Mesenchymal stem cell (in vitro differentiated cells and primary cell): ENCODE measurements at regions not wholly inside any gene's neighbourhood (a gene's known extent, or its start where the extent isn't known, plus 50 kb on each side); places are given as distances from the start of the nearest gene placed in this dataset.

Experiments used
- DNase-seq: peaks from one replicate; pipeline ENCODE4 v3.0.0-alpha.2; 2013
- H2AFZ ChIP-seq: one replicate; pipeline ENCODE4 v1.6.1; 2013; ENCODE audit warnings: low read depth, mild to moderate bottlenecking, control low read depth, inconsistent platforms, low read length, moderate library complexity
- H2AK5ac ChIP-seq: 2 replicates; pipeline ENCODE4 v1.6.1; 2013; ENCODE audit warnings: low read length, moderate library complexity, mild to moderate bottlenecking, inconsistent platforms; ENCODE audit not compliant: severe bottlenecking
- H2BK120ac ChIP-seq: one replicate; pipeline ENCODE4 v1.6.1; 2013; ENCODE audit warnings: low read depth, mild to moderate bottlenecking, inconsistent platforms, low read length, moderate library complexity
- H2BK12ac ChIP-seq, 2 experiments: one replicate each; pipeline ENCODE4 v1.6.1; 2013; ENCODE audit warnings: inconsistent platforms in 2 of 2, low read length in 2 of 2, mild to moderate bottlenecking in 2 of 2, moderate library complexity in 2 of 2, control low read depth in 1 of 2
- H2BK15ac ChIP-seq: one replicate; pipeline ENCODE4 v1.6.1; 2013; ENCODE audit warnings: mild to moderate bottlenecking, low read depth, inconsistent platforms; ENCODE audit not compliant: poor library complexity, severe bottlenecking
- H2BK5ac ChIP-seq: 2 replicates; pipeline ENCODE4 v1.6.1; 2013; ENCODE audit warnings: low read depth, mild to moderate bottlenecking, low read length, control low read depth, inconsistent platforms; ENCODE audit not compliant: poor library complexity, severe bottlenecking
- H3K14ac ChIP-seq, 2 experiments: one replicate each; pipeline ENCODE4 v1.6.1; 2013; ENCODE audit warnings: inconsistent platforms in 2 of 2, low read length in 2 of 2, control low read depth in 1 of 2, mild to moderate bottlenecking in 1 of 2, moderate library complexity in 1 of 2
- H3K18ac ChIP-seq, 2 experiments: one replicate each; pipeline ENCODE4 v1.6.1; 2013; ENCODE audit warnings: inconsistent platforms in 2 of 2, low read length in 2 of 2, control low read depth in 1 of 2, low read depth in 1 of 2, mild to moderate bottlenecking in 1 of 2
- H3K23ac ChIP-seq, 2 experiments: one replicate each; pipeline ENCODE4 v1.6.1; 2013; ENCODE audit warnings: inconsistent platforms in 2 of 2, low read length in 2 of 2, mild to moderate bottlenecking in 2 of 2, moderate library complexity in 2 of 2, control low read depth in 1 of 2
- H3K27ac ChIP-seq: 2 replicates; pipeline ENCODE4 v1.5.1; 2013; ENCODE audit warnings: mild to moderate bottlenecking, moderate library complexity, low read length, control low read depth, inconsistent platforms; ENCODE audit not compliant: poor library complexity, severe bottlenecking
- H3K27me3 ChIP-seq, 2 experiments: 2 replicates each; pipeline versions ENCODE4 v1.6.1 to v1.7.0; 2013; ENCODE audit warnings: low read length in 2 of 2, mild to moderate bottlenecking in 2 of 2, moderate library complexity in 2 of 2, control low read depth in 1 of 2, inconsistent platforms in 1 of 2; ENCODE audit not compliant: control insufficient read depth in 1 of 2, insufficient read depth in 1 of 2
- H3K36me3 ChIP-seq, 2 experiments: 2 replicates each; pipeline versions ENCODE4 v1.6.1 to v1.7.0; 2013; ENCODE audit warnings: low read length in 2 of 2, control low read depth in 1 of 2, inconsistent platforms in 1 of 2, low read depth in 1 of 2, mild to moderate bottlenecking in 1 of 2; ENCODE audit not compliant: insufficient read depth in 2 of 2, control insufficient read depth in 1 of 2
- H3K4ac ChIP-seq, 2 experiments: one replicate each; pipeline ENCODE4 v1.6.1; 2013; ENCODE audit warnings: inconsistent platforms in 2 of 2, low read length in 2 of 2, mild to moderate bottlenecking in 2 of 2, moderate library complexity in 2 of 2, control low read depth in 1 of 2, low read depth in 1 of 2
- H3K4me1 ChIP-seq: 2 replicates; pipeline ENCODE4 v1.6.1; 2013; ENCODE audit warnings: low read depth, low read length, control low read depth; ENCODE audit not compliant: control insufficient read depth, insufficient read depth
- H3K4me2 ChIP-seq: 2 replicates; pipeline ENCODE4 v1.6.1; 2013; ENCODE audit warnings: low read length, mild to moderate bottlenecking, inconsistent platforms; ENCODE audit not compliant: poor library complexity, severe bottlenecking
- H3K4me3 ChIP-seq, 2 experiments: 2 replicates each; pipeline versions ENCODE4 v1.5.1 to v1.7.0; 2013; ENCODE audit warnings: low read length in 2 of 2, mild to moderate bottlenecking in 2 of 2, control low read depth in 1 of 2, low read depth in 1 of 2; ENCODE audit not compliant: insufficient read depth in 1 of 2
- H3K79me1 ChIP-seq: replicated peaks from 2 replicates; pipeline ENCODE4 v1.6.1; 2013; ENCODE audit warnings: mild to moderate bottlenecking, control low read depth, low read length, inconsistent platforms; ENCODE audit not compliant: poor library complexity, severe bottlenecking
- H3K9ac ChIP-seq: 2 replicates; pipeline ENCODE4 v1.7.0; 2013; ENCODE audit warnings: mild to moderate bottlenecking, low read length, moderate library complexity
- H3K9me3 ChIP-seq: 2 replicates; pipeline ENCODE4 v1.7.0; 2013; ENCODE audit warnings: mild to moderate bottlenecking, low read length; ENCODE audit not compliant: control insufficient read depth
- H4K8ac ChIP-seq: one replicate; pipeline ENCODE4 v1.6.1; 2013; ENCODE audit warnings: inconsistent platforms, mild to moderate bottlenecking, low read length, moderate library complexity
- H4K91ac ChIP-seq: one replicate; pipeline ENCODE4 v1.6.1; 2013; ENCODE audit warnings: mild to moderate bottlenecking, low read length, inconsistent platforms
- WGBS: methylation state at CpG from one replicate; pipeline ENCODE4 v1.1.7; 2013; ENCODE audit warnings: mixed read lengths; 5-methylcytosine and 5-hydroxymethylcytosine counted together

GRCh38 chr4:162715401-162715800, 451.3 kb downstream of the NAF1 start:
- Histone ChIP-seq H3K9me3 (peaks cover 3% of the 10 kb centered on the region), H3K36me3 (no peaks in the 10 kb centered on the region), H3K4me2 (no peak overlapping the region), H2AK5ac (no peak overlapping the region), H3K18ac (no peak overlapping the region), H3K27me3 (no peaks in the 10 kb centered on the region), H4K8ac (no peak overlapping the region), H2BK5ac (no peak overlapping the region), H2AFZ (no peak overlapping the region), H2BK12ac (no peak overlapping the region), H2BK120ac (no peak overlapping the region), H3K27ac (no peak overlapping the region), H3K14ac (no peak overlapping the region), H3K79me1 (no peaks in the 10 kb centered on the region), H4K91ac (no peak overlapping the region), H3K4me3 (no peak overlapping the region), H3K4me1 (no peaks in the 10 kb centered on the region), H2BK15ac (no peak overlapping the region), H3K23ac (no peak overlapping the region), H3K9ac (no peak overlapping the region), H3K4ac (no peak overlapping the region)
- no peak for DNase-seq
- 81% methylated on average over 3 of the region's 3 CpGs for WGBS

GRCh38 chr4:162707962-162708361, 458.7 kb downstream of the NAF1 start:
- Histone ChIP-seq H2AFZ (no peak overlapping the region), H3K4me1 (no peaks in the 10 kb centered on the region)

GRCh38 chr4:162706632-162707031, 460.1 kb downstream of the NAF1 start:
- WGBS = no CpG with 5 or more reads among the region's 1 CpG
- no peak overlapping the region for H2BK120ac ChIP-seq
- no peaks in the 10 kb centered on the region for H3K36me3 ChIP-seq
- no peaks in the 10 kb centered on the region for H3K4me1 ChIP-seq
- H2BK5ac ChIP-seq = no peak overlapping the region
- no peak overlapping the region for H3K9ac ChIP-seq
- H3K27me3 ChIP-seq = no peaks in the 10 kb centered on the region
- H3K79me1 ChIP-seq = no peaks in the 10 kb centered on the region
- H3K4me2 ChIP-seq = no peak overlapping the region
- no peak overlapping the region for H3K18ac ChIP-seq
- no peak overlapping the region for H2AFZ ChIP-seq
- no peak overlapping the region for H2BK12ac ChIP-seq
- no peak overlapping the region for H2BK15ac ChIP-seq
- H3K14ac ChIP-seq = no peak overlapping the region
- H3K23ac ChIP-seq = no peak overlapping the region
- H4K8ac ChIP-seq = no peak overlapping the region
- no peak overlapping the region for H4K91ac ChIP-seq
- H3K4me3 ChIP-seq = no peak overlapping the region
- H2AK5ac ChIP-seq = no peak overlapping the region
- no peak overlapping the region for H3K4ac ChIP-seq
- DNase-seq = no peak
- H3K9me3 ChIP-seq = no peaks in the 10 kb centered on the region
- no peak overlapping the region for H3K27ac ChIP-seq

More at GRCh38 chr4:162707962-162708361, 458.7 kb downstream of the NAF1 start:
- Histone ChIP-seq H4K8ac (no peak overlapping the region), H3K9ac (no peak overlapping the region), H3K4me2 (no peak overlapping the region), H3K9me3 (no peaks in the 10 kb centered on the region), H4K91ac (no peak overlapping the region), H3K14ac (no peak overlapping the region), H2BK120ac (no peak overlapping the region), H3K36me3 (no peaks in the 10 kb centered on the region), H3K27me3 (no peaks in the 10 kb centered on the region), H2BK12ac (no peak overlapping the region), H3K79me1 (no peaks in the 10 kb centered on the region), H2BK5ac (no peak overlapping the region), H2BK15ac (no peak overlapping the region), H2AK5ac (no peak overlapping the region), H3K23ac (no peak overlapping the region), H3K27ac (no peak overlapping the region), H3K4ac (no peak overlapping the region), H3K4me3 (no peak overlapping the region), H3K18ac (no peak overlapping the region)
- DNase-seq = no peak

- Histone ChIP-seq H3K9ac (no peak overlapping the region), H3K9me3 (no peaks in the 10 kb centered on the region), H3K4me3 (no peak overlapping the region), H3K18ac (no peak overlapping the region), H2AFZ (no peak overlapping the region), H2BK15ac (no peak overlapping the region), H3K36me3 (no peaks in the 10 kb centered on the region), H2BK120ac (no peak overlapping the region), H4K8ac (no peak overlapping the region), H3K23ac (no peak overlapping the region), H3K4me1 (no peaks in the 10 kb centered on the region), H3K14ac (no peak overlapping the region), H3K27me3 (no peaks in the 10 kb centered on the region), H2AK5ac (no peak overlapping the region), H3K4me2 (no peak overlapping the region), H2BK5ac (no peak overlapping the region), H4K91ac (no peak overlapping the region), H3K4ac (no peak overlapping the region), H2BK12ac (no peak overlapping the region), H3K79me1 (no peaks in the 10 kb centered on the region), H3K27ac (no peak overlapping the region)
- 33% methylated on average over 1 of the region's 1 CpG for WGBS
- no peak for DNase-seq
Observed at GRCh38 chr4:162706051-162706450, 460.6 kb downstream of the NAF1 start.
